ENCODE measurements at regions not wholly inside any gene's neighbourhood (a gene's known extent, or its start where the extent isn't known, plus 50 kb on each side); places are given as distances from the start of the nearest gene placed in this dataset.
"Not testable (repeated sequence)": the region's sequence is repeated elsewhere in the genome, so short reads cannot be mapped to it uniquely, and the experiment has no call there.

- no peak for TF ChIP-seq CTCF (IDR thresholded peaks at IDR 0.05)
- no peaks in the 10 kb centered on the region for H3K27me3 ChIP-seq
- no peak overlapping the region for H3K4me3 ChIP-seq
- DNase-seq, result no peak
- no peak for ATAC-seq
- peaks cover 0 to 14% of the 10 kb centered on the region in 2 donors for H3K9me3 ChIP-seq
- H3K27ac ChIP-seq, result no peak overlapping the region
- intact Hi-C loops (cut with DNase I), result no loop called here
- peaks cover 0 to 67% of the 10 kb centered on the region in 2 donors for H3K36me3 ChIP-seq
- H3K4me1 ChIP-seq, result no peaks in the 10 kb centered on the region
Measured at GRCh38 chr12:100061814-100062213, 77.1 kb upstream of the ANKS1B start.

DNA sequence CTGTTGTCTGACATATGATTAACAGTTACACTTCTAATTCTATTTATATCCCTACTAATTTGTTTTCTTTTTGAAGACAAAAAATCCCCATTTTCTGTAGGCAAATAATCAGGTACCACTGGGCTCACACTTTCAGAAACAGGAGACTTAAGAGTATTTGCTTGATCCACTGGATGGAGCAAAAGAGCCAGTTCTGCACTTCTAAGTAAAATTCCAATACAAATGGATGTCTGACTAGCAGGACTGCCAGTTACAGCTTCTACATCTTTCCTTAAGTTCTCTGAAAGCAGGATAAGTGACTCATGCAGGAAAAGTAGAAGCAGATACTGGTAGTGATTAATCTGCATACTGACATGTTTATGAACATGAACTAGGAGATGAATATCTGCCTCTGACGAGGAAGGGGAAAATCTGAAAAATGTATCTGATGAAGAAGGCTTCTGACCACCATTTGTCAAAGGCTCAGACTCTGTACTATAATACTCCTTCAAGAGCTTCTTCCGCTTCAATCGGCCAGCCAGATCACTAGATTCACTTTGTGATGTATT lies 73.8 kb upstream of the ANKS1B start:
- Histone ChIP-seq H3K4me1 (no peaks in the 10 kb centered on the region), H3K27ac (peak overlapping the region in 1 of 2 donors; percentile 11), H3K36me3 (peaks cover 0 to 68% of the 10 kb centered on the region in 2 donors), H3K4me3 (no peak overlapping the region), H3K9me3 (no peaks in the 10 kb centered on the region), H3K27me3 (no peaks in the 10 kb centered on the region)
- no peak for TF ChIP-seq CTCF (IDR thresholded peaks at IDR 0.05)
- intact Hi-C loops (cut with DNase I), result no loop called here
- peak in 1 of 4 donors; percentile 10 for DNase-seq
- ATAC-seq, result peak; percentile 22

DNA sequence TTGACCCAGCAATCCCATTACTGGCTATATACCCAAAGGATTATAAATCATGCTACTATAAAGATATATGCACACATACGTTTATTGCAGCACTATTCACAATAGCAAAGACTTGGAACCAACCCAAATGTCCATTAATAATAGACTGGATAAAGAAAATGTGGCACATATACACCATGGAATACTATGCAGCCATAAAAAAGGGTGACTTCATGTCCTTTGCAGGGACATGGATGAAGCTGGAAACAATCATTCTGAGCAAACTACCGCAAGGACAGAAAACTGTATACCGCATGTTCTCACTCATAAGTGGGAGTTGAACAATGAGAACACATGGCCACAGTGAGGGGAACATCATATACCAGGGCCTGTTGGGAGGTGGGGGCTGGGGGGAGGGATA lies 61.5 kb upstream of the ANKS1B start:
- H3K9me3 ChIP-seq; intact Hi-C loops (cut with DNase I); DNase-seq; H3K4me3 ChIP-seq; H3K27ac ChIP-seq; H3K27me3 ChIP-seq; ATAC-seq; H3K4me1 ChIP-seq: not testable (repeated sequence)
- H3K36me3 ChIP-seq, result peaks cover 0 to 61% of the 10 kb centered on the region in 2 donors

GRCh38 chr12:100044266-100044665 lies 59.5 kb upstream of the ANKS1B start:
- intact Hi-C loops (cut with DNase I), result no loop called here
- no peak for ATAC-seq

GRCh38 chr12:100043631-100044030 lies 58.9 kb upstream of the ANKS1B start:
- DNase-seq, result no peak
- intact Hi-C loops (cut with DNase I), result no loop called here
- no peak for TF ChIP-seq CTCF (IDR thresholded peaks at IDR 0.05)

More at GRCh38 chr12:100044266-100044665, 59.5 kb upstream of the ANKS1B start:
- H3K4me3 ChIP-seq, result no peak overlapping the region
- peaks cover 0 to 6% of the 10 kb centered on the region in 2 donors for H3K9me3 ChIP-seq
- no peak for TF ChIP-seq CTCF (IDR thresholded peaks at IDR 0.05)
- H3K27ac ChIP-seq, result no peak overlapping the region
- no peak for DNase-seq
- H3K27me3 ChIP-seq, result no peaks in the 10 kb centered on the region
- peaks cover 0 to 45% of the 10 kb centered on the region in 2 donors for H3K36me3 ChIP-seq
- no peaks in the 10 kb centered on the region for H3K4me1 ChIP-seq

More at GRCh38 chr12:100043631-100044030, 58.9 kb upstream of the ANKS1B start:
- H3K9me3 ChIP-seq, result peaks cover 0 to 6% of the 10 kb centered on the region in 2 donors
- H3K27me3 ChIP-seq, result no peaks in the 10 kb centered on the region
- no peak overlapping the region for H3K4me3 ChIP-seq
- peaks cover 0 to 43% of the 10 kb centered on the region in 2 donors for H3K36me3 ChIP-seq
- no peaks in the 10 kb centered on the region for H3K4me1 ChIP-seq
- H3K27ac ChIP-seq, result no peak overlapping the region
- no peak for ATAC-seq
